HepG2 (cell line): ENCODE measurements at regions not wholly inside any gene's neighbourhood (a gene's known extent, or its start where the extent isn't known, plus 50 kb on each side); places are given as distances from the start of the nearest gene placed in this dataset.

Source experiments
- EZH2 ChIP-seq: conservative IDR thresholded peaks from 2 replicates; pipeline ENCODE4 v1.6.1; 2012; ENCODE audit warnings: mild to moderate bottlenecking, low read depth, low read length, moderate library complexity
- NFE2 ChIP-seq: sonication (generic); formaldehyde crosslinking; IDR thresholded peaks from 2 replicates; pipeline ENCODE4 v1.4.0; 2020; ENCODE audit warnings: missing genetic modification reagents
- PAXIP1 ChIP-seq: sonication (generic); formaldehyde crosslinking; conservative IDR thresholded peaks from 2 replicates; pipeline ENCODE4 v1.4.0; 2020; ENCODE audit warnings: mild to moderate bottlenecking, missing genetic modification reagents, moderate library complexity
- PITX1 ChIP-seq: sonication (generic); formaldehyde crosslinking; IDR thresholded peaks from 2 replicates; pipeline ENCODE4 v1.5.1; 2020; ENCODE audit warnings: mild to moderate bottlenecking, missing genetic modification reagents
- TARDBP ChIP-seq: sonication (generic); formaldehyde crosslinking; IDR thresholded peaks from 2 replicates; pipeline ENCODE4 v1.8.0; 2022; ENCODE audit warnings: mild to moderate bottlenecking, missing genetic modification reagents
- ZFY ChIP-seq: sonication (generic); formaldehyde crosslinking; IDR thresholded peaks from 2 replicates; pipeline ENCODE4 v1.4.0; 2020; ENCODE audit warnings: missing genetic modification reagents
- ZMYM2 ChIP-seq: sonication (generic); formaldehyde crosslinking; IDR thresholded peaks from 2 replicates; pipeline ENCODE4 v1.8.0; 2022; ENCODE audit warnings: mild to moderate bottlenecking, missing genetic modification reagents
- ZNF609 ChIP-seq: sonication (generic); formaldehyde crosslinking; IDR thresholded peaks from 2 replicates; pipeline ENCODE4 v1.4.0; 2020; ENCODE audit warnings: mild to moderate bottlenecking, missing genetic modification reagents, borderline replicate concordance

- no peak for TF ChIP-seq ZNF609 (CRISPR knock-in tag)
- TF ChIP-seq ZFY (CRISPR knock-in tag): no peak
- TF ChIP-seq PAXIP1 (CRISPR knock-in tag): no peak
- no peak for TF ChIP-seq PITX1
- no peak for TF ChIP-seq NFE2 (CRISPR knock-in tag)
- no peak for TF ChIP-seq ZMYM2
- no peak for TF ChIP-seq TARDBP (CRISPR knock-in tag)
- no peak for TF ChIP-seq EZH2
Measured at GRCh38 chr3:132978464-132978863, 59.7 kb upstream of the TMEM108 start (continued).
